Activated CD8-positive, alpha-beta memory T cell treated with anti-CD3 and anti-CD28 coated beads, Interleukin-2, amount 50 U/mL, for 24 hours (primary cell): ENCODE measurements at regions not wholly inside any gene's neighbourhood (a gene's known extent, or its start where the extent isn't known, plus 50 kb on each side); places are given as distances from the start of the nearest gene placed in this dataset.

Experiments used
- DNase-seq: peaks from one replicate; pipeline ENCODE4 v3.0.0-alpha.2; 2020; ENCODE audit errors: extremely low read depth

GRCh38 chr2:10964052-10964790 lies 52.5 kb downstream of the KCNF1 start:
- no peak for DNase-seq

- DNase-seq: no peak
Observed at GRCh38 chr2:10965241-10965843, 53.6 kb downstream of the KCNF1 start.

GRCh38 chr2:10966056-10966455 lies 54.3 kb downstream of the KCNF1 start:
- DNase-seq: no peak

- no peak for DNase-seq
Observed at GRCh38 chr2:10966741-10967140, 55.0 kb downstream of the KCNF1 start.

GRCh38 chr2:10968176-10968575 lies 56.4 kb downstream of the KCNF1 start:
- DNase-seq: no peak

- DNase-seq: no peak
Observed at GRCh38 chr2:10970666-10971065, 58.9 kb downstream of the KCNF1 start.

- no peak for DNase-seq
Observed at GRCh38 chr2:10971161-10971887, 59.6 kb downstream of the KCNF1 start.

- no peak for DNase-seq
Observed at GRCh38 chr2:10971888-10972260, 60.1 kb downstream of the KCNF1 start.

- DNase-seq: no peak
Observed at GRCh38 chr2:10972683-10973433, 61.1 kb downstream of the KCNF1 start.

- no peak for DNase-seq
Observed at GRCh38 chr2:10973766-10974165, 62.0 kb downstream of the KCNF1 start.

- no peak for DNase-seq
Observed at GRCh38 chr2:10977003-10977402, 65.3 kb downstream of the KCNF1 start.

- no peak for DNase-seq
Observed at GRCh38 chr2:10977621-10978020, 65.9 kb downstream of the KCNF1 start.

- no peak for DNase-seq
Observed at GRCh38 chr2:10978090-10978670, 66.4 kb downstream of the KCNF1 start.

- DNase-seq: no peak
Observed at GRCh38 chr2:10980071-10980470, 68.3 kb downstream of the KCNF1 start.

- DNase-seq: no peak
Observed at GRCh38 chr2:10980886-10981425, 69.2 kb downstream of the KCNF1 start.

- DNase-seq: no peak
Observed at GRCh38 chr2:10981451-10981850, 69.7 kb downstream of the KCNF1 start.

- no peak for DNase-seq
Observed at GRCh38 chr2:10981941-10982431, 70.3 kb downstream of the KCNF1 start.

GRCh38 chr2:10982931-10983701 lies 71.4 kb downstream of the KCNF1 start:
- DNase-seq: no peak

GRCh38 chr2:10983711-10984110 lies 72.0 kb downstream of the KCNF1 start:
- DNase-seq: no peak

- no peak for DNase-seq
Observed at GRCh38 chr2:10984418-10985135, 72.8 kb downstream of the KCNF1 start.
